ENCODE measurements at regions not wholly inside any gene's neighbourhood (a gene's known extent, or its start where the extent isn't known, plus 50 kb on each side); places are given as distances from the start of the nearest gene placed in this dataset.

DNA sequence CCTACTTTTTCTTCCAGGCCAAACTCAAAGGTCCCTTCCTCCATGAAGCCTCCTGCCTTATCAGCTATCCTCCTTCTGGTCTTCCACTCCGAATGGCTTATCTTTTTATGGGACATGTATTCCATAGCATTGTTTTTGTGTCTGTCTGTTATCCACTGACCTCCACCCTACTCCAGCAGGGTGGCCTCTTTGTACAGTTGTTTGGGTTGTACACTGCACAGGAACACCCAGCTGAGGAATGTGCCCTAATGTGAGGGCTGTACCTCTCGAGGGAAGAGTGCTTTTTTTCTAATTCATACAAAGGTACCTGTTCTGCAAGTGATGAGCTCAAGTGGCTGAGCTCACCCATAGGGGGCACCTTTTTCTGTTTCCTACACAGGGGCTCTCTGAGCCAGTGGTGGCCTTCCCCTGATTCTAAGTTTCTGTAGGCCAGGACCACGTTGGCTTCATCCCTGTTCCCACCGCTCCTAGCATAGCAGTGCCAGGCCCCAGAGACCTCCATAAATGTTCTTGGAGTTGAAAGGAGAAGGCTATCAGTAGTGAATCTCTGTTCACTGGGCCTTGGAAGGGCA is 108.2 kb downstream of the FOXD2 start:
- no peak for TF ChIP-seq EZH2 (IDR thresholded peaks at IDR 0.05; ENCODE audit: low read length)
- TF ChIP-seq, protein P1, sequence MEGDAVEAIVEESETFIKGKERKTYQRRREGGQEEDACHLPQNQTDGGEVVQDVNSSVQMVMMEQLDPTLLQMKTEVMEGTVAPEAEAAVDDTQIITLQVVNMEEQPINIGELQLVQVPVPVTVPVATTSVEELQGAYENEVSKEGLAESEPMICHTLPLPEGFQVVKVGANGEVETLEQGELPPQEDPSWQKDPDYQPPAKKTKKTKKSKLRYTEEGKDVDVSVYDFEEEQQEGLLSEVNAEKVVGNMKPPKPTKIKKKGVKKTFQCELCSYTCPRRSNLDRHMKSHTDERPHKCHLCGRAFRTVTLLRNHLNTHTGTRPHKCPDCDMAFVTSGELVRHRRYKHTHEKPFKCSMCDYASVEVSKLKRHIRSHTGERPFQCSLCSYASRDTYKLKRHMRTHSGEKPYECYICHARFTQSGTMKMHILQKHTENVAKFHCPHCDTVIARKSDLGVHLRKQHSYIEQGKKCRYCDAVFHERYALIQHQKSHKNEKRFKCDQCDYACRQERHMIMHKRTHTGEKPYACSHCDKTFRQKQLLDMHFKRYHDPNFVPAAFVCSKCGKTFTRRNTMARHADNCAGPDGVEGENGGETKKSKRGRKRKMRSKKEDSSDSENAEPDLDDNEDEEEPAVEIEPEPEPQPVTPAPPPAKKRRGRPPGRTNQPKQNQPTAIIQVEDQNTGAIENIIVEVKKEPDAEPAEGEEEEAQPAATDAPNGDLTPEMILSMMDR (optimal IDR thresholded peaks at IDR 0.05 in 1 of 3, IDR thresholded peaks at IDR 0.05 in 1 of 3, conservative IDR thresholded peaks at IDR 0.05 in 1 of 3; ENCODE audit: extremely low read depth in 1 of 3, insufficient read depth in 2 of 3, low read length in 3 of 3) = peak in 1 of 3 experiments; percentile 40
